GM19025 (cell line): ENCODE measurements at regions not wholly inside any gene's neighbourhood (a gene's known extent, or its start where the extent isn't known, plus 50 kb on each side); places are given as distances from the start of the nearest gene placed in this dataset.

ENCODE experiments used
- ATAC-seq: cut with Tn5 transposase; IDR thresholded peaks from one replicate; pipeline ENCODE4 v1.9.1; 2021; ENCODE audit warnings: mild to moderate bottlenecking, low read depth, moderate library complexity; ENCODE audit not compliant: unreplicated experiment

GRCh38 chr18:44098551-44099098 lies 582.1 kb upstream of the SETBP1 start:
- no peak for ATAC-seq

GRCh38 chr18:44107187-44107586 lies 573.5 kb upstream of the SETBP1 start:
- ATAC-seq: no peak

- ATAC-seq: no peak
Measured at GRCh38 chr18:44111337-44111736, 569.4 kb upstream of the SETBP1 start.

- ATAC-seq: no peak
Measured at GRCh38 chr18:44117821-44118220, 562.9 kb upstream of the SETBP1 start.

- no peak for ATAC-seq
Measured at GRCh38 chr18:44119607-44120006, 561.1 kb upstream of the SETBP1 start.

GRCh38 chr18:44123743-44124142 lies 556.9 kb upstream of the SETBP1 start:
- no peak for ATAC-seq

- no peak for ATAC-seq
Measured at GRCh38 chr18:44125446-44125845, 555.2 kb upstream of the SETBP1 start.

- no peak for ATAC-seq
Measured at GRCh38 chr18:44126598-44126997, 554.1 kb upstream of the SETBP1 start.

GRCh38 chr18:44128365-44128764 lies 552.3 kb upstream of the SETBP1 start:
- no peak for ATAC-seq

- ATAC-seq: no peak
Measured at GRCh38 chr18:44130376-44130942, 550.2 kb upstream of the SETBP1 start.

- ATAC-seq: no peak
Measured at GRCh38 chr18:44133483-44133882, 547.2 kb upstream of the SETBP1 start.

GRCh38 chr18:44134447-44134846 lies 546.2 kb upstream of the SETBP1 start:
- no peak for ATAC-seq

- ATAC-seq: no peak
Measured at GRCh38 chr18:44135741-44136140, 544.9 kb upstream of the SETBP1 start.

GRCh38 chr18:44136326-44136725 lies 544.4 kb upstream of the SETBP1 start:
- no peak for ATAC-seq

GRCh38 chr18:44143072-44143471 lies 537.6 kb upstream of the SETBP1 start:
- no peak for ATAC-seq

- no peak for ATAC-seq
Measured at GRCh38 chr18:44149706-44150105, 531.0 kb upstream of the SETBP1 start.

- no peak for ATAC-seq
Measured at GRCh38 chr18:44153981-44154380, 526.7 kb upstream of the SETBP1 start.

GRCh38 chr18:44156126-44156525 lies 524.6 kb upstream of the SETBP1 start:
- no peak for ATAC-seq

GRCh38 chr18:44156776-44157335 lies 523.8 kb upstream of the SETBP1 start:
- ATAC-seq: no peak

- ATAC-seq: no peak
Measured at GRCh38 chr18:44170208-44170880, 510.3 kb upstream of the SETBP1 start.

GRCh38 chr18:44171301-44171700 lies 509.4 kb upstream of the SETBP1 start:
- ATAC-seq: no peak

- no peak for ATAC-seq
Measured at GRCh38 chr18:44175891-44176290, 504.8 kb upstream of the SETBP1 start.
